AG09319 (cell line): ENCODE measurements at regions not wholly inside any gene's neighbourhood (a gene's known extent, or its start where the extent isn't known, plus 50 kb on each side); places are given as distances from the start of the nearest gene placed in this dataset.

Source experiments
- DNase-seq: peaks from one replicate; pipeline ENCODE4 v3.0.0-alpha.2; 2010; ENCODE audit warnings: low read depth; ENCODE audit errors: extremely low read depth
- CTCF ChIP-seq: IDR thresholded peaks from 2 replicates; pipeline ENCODE4 v1.5.1; 2011; ENCODE audit warnings: low read depth, mild to moderate bottlenecking, inconsistent platforms, low read length, moderate library complexity

- no peak for TF ChIP-seq CTCF
Measured at GRCh38 chr5:143614831-143615230, 197.1 kb upstream of the HMHB1 start.

GRCh38 chr5:143613329-143613728 is 198.6 kb upstream of the HMHB1 start:
- no peak for DNase-seq

More at GRCh38 chr5:143614831-143615230, 197.1 kb upstream of the HMHB1 start:
- DNase-seq: no peak

DNA sequence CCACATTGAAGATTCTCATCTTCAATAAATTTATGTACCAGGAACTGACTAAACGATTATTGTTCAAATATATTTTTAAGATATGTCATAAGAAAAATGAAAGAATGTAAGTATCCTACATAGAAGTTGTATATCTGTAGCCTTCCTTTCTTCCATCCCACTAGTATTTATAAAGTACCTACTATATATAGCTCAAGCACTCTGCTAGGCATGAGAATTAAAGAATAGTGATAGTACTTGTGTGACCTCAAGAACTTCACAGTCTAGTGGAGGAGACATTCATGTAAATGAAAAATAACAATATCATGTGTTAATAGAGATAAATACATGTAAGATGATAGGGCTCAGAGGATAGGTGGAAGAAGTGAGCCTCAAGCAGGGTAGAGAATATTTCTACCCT is 201.0 kb upstream of the HMHB1 start:
- no peak for TF ChIP-seq CTCF
- DNase-seq: no peak

More at GRCh38 chr5:143613329-143613728, 198.6 kb upstream of the HMHB1 start:
- no peak for TF ChIP-seq CTCF

GRCh38 chr5:143606043-143606752 is 202.7 kb upstream of the NR3C1 start:
- no peak for DNase-seq
- no peak for TF ChIP-seq CTCF

DNA sequence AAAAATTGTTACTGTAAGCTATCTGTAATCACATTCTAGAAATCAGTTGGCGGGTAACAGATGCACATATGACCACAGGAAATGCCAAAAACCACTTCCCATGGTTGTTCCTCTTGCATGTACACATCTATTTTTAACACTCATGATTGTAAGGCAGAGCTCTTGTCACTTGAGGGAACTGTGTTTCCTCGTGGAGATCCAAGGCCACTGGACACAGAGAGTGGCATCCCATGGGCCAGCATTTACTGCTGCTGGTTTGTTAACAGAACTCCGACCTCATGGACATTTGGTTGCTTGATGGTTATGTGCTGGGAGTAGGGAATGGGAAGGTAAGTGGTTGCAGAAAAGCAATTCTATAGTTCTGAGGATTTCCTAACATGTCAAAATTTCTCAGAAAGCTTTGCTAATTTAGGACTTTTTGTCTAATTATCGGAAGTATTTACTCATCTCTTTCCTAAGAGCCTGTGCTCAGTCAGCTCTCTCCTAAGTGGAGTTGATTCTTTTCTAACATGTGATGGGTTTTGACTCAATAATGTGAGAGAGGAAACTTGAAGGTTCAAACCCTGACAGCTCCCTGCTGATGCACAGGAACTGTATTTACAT is 202.0 kb upstream of the NR3C1 start:
- TF ChIP-seq CTCF: no peak

DNA sequence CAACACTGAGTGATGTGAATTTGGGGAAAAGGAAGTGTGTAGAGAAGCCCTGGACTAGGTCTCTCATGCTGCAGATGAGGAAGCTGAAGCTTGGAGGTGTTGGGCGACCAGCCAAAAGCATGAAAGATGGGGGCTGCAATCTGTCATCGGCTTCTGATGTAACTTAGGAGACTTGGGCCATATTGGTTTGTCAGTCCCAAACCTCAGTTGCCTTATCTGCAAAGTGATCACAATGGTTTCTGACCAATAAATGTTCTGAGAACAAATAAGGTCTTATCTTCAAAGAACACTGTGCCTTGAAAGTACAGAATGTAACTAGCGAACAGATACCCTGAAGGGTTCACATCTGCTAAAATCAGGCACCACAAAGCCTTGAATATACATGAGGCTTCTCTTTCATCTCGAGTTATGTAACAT is 198.4 kb upstream of the NR3C1 start:
- no peak for DNase-seq
- no peak for TF ChIP-seq CTCF

More for the DNA sequence above, 202.0 kb upstream of the NR3C1 start:
- DNase-seq: no peak

DNA sequence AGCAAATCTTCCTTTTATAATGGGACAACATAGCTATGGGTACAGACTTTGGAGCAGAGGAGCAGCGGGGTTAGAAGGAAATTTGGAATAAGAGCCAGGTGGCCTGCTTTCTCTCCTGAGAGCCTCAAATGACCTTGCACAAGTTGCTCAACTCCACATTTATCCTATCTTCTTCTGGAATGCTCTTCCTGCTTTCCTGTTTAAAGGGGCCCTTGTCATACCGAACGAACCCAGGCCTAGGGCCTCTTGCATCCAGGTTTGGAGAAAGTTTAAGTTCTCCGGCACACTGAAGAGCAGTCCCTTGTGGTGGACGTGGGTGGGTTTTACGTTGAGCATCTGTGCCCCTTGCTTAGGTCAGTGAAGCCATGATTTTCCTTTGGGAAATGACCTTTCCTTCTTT is 197.9 kb upstream of the NR3C1 start:
- no peak for DNase-seq
- TF ChIP-seq CTCF: no peak
